Psoas muscle (tissue), 7 donors: ENCODE measurements at regions not wholly inside any gene's neighbourhood (a gene's known extent, or its start where the extent isn't known, plus 50 kb on each side); places are given as distances from the start of the nearest gene placed in this dataset.
"Not testable (repeated sequence)": the region's sequence is repeated elsewhere in the genome, so short reads cannot be mapped to it uniquely, and the experiment has no call there.

Experiments
- ATAC-seq, 4 donors: fragments of 200-7000 bp; cut with Tn5 transposase; one replicate each; pipeline ENCODE4 v1.9.1; 2020; ENCODE audit warnings: moderate library complexity in 3 of 4, mild to moderate bottlenecking in 2 of 4
- DNase-seq, 2 donors: peaks; one replicate each; pipeline ENCODE4 v3.0.0-alpha.2; 2020
- H3K27ac ChIP-seq: fragments of 200-600 bp; one replicate; pipeline ENCODE4 v1.8.0; 2022
- H3K27me3 ChIP-seq, 3 donors: fragments of 200-600 bp in 1 of 3; one replicate each; pipeline versions ENCODE4 v1.6.1 to v1.8.0; 2013 to 2022; ENCODE audit warnings: low read length in 2 of 3, mild to moderate bottlenecking in 2 of 3, moderate library complexity in 1 of 3; ENCODE audit not compliant: insufficient read depth in 3 of 3
- H3K36me3 ChIP-seq, 2 donors: fragments of 200-600 bp in 1 of 2; one replicate each; pipeline versions ENCODE4 v1.6.1 to v1.8.0; 2013 to 2022; ENCODE audit warnings: low read depth in 1 of 2, mild to moderate bottlenecking in 1 of 2, moderate library complexity in 1 of 2; ENCODE audit not compliant: insufficient read depth in 1 of 2
- H3K4me1 ChIP-seq: fragments of 200-600 bp; one replicate; pipeline ENCODE4 v1.8.0; 2022
- H3K4me3 ChIP-seq: fragments of 200-600 bp; one replicate; pipeline ENCODE4 v1.8.0; 2022; ENCODE audit warnings: mild to moderate bottlenecking
- H3K9me3 ChIP-seq: fragments of 200-600 bp; one replicate; pipeline ENCODE4 v1.8.0; 2022
- CTCF ChIP-seq: fragments of 200-600 bp; IDR thresholded peaks from one replicate; pipeline ENCODE4 v1.8.0; 2022; ENCODE audit warnings: antibody characterized with exemption
- WGBS, 3 donors: extraction: QIAGEN DNeasy Blood & Tissue Kit; methylation state at CpG; one replicate each; pipeline versions ENCODE4 v1.1.6 to v1.1.7; 2013; 5-methylcytosine and 5-hydroxymethylcytosine counted together
- intact Hi-C, 2 donors: fragments of 100-400 bp; cut with DNase I; formaldehyde crosslinking; loops; one replicate each; pipeline versions ENCODE4 v1.11.0 to v1.14.2; 2022
- donor health status: healthy with polysubstance abuse.
- donor health status: DM: no; HTN: no; CAD: no; lungs with moderate emphysema.
- donor health status: Bipolar disorder and iron deficiency.
- donor health status: healthy.
- donor health status: DM: yes; HTN: yes; CAD: no.
- donor health status: DM: no; HTN: no; CAD: no.
- donor health status: DM: yes; HTN: yes; CAD: no.

GRCh38 chr12:56862264-56862663 lies 71.9 kb downstream of the SDR9C7 start:
- 65 to 77% (median 72%) methylated on average over 2 of the region's 2 CpGs for whole genome bisulfite sequencing, 3 donors
- Histone ChIP-seq H3K4me3 (no peak overlapping the region), H3K9me3 (peaks cover 32% of the 10 kb centered on the region), H3K27me3 (no peaks in the 10 kb centered on the region), H3K4me1 (no peaks in the 10 kb centered on the region), H3K27ac (no peak overlapping the region), H3K36me3 (no peaks in the 10 kb centered on the region)
- intact Hi-C loops: no loop called here
- TF ChIP-seq CTCF: no peak
- no peak for DNase-seq
- ATAC-seq: no peak

GRCh38 chr12:56853392-56853978 lies 80.7 kb downstream of the SDR9C7 start:
- ATAC-seq, DNase-seq, H3K4me3 ChIP-seq, H3K36me3 ChIP-seq, H3K27me3 ChIP-seq, H3K27ac ChIP-seq, H3K4me1 ChIP-seq, intact Hi-C loops, H3K9me3 ChIP-seq: not testable (repeated sequence)
- WGBS, 3 donors: 80 to 85% (median 80%) methylated on average over 8 of the region's 8 CpGs

GRCh38 chr12:56851462-56851861 lies 82.7 kb downstream of the SDR9C7 start:
- DNase-seq: no peak
- peaks cover 5% of the 10 kb centered on the region for H3K9me3 ChIP-seq
- no peaks in the 10 kb centered on the region for H3K36me3 ChIP-seq
- TF ChIP-seq CTCF: no peak
- no peaks in the 10 kb centered on the region for H3K4me1 ChIP-seq
- H3K4me3 ChIP-seq: no peak overlapping the region
- no peak overlapping the region for H3K27ac ChIP-seq
- H3K27me3 ChIP-seq: peaks cover 0 to 2% (median 0%) of the 10 kb centered on the region in 3 donors
- 95 to 98% (median 97%) methylated on average over 1 of the region's 1 CpG for WGBS, 3 donors
- ATAC-seq: no peak
- intact Hi-C loops: no loop called here

- peak in 1 of 4 donors; percentile 32 for ATAC-seq
- no peak overlapping the region for H3K27ac ChIP-seq
- H3K4me1 ChIP-seq: no peaks in the 10 kb centered on the region
- TF ChIP-seq CTCF: no peak
- intact Hi-C loops: no loop called here
- WGBS, 3 donors: 49 to 66% (median 52%) methylated on average over 8 of the region's 8 CpGs
- no peak overlapping the region for H3K4me3 ChIP-seq
- H3K36me3 ChIP-seq: no peaks in the 10 kb centered on the region
- no peaks in the 10 kb centered on the region for H3K9me3 ChIP-seq
- H3K27me3 ChIP-seq: no peaks in the 10 kb centered on the region
- DNase-seq: no peak
Measured at GRCh38 chr12:56840922-56841321, 77.8 kb downstream of the HSD17B6 start.

GRCh38 chr12:56839915-56840325 lies 76.8 kb downstream of the HSD17B6 start:
- Histone ChIP-seq H3K27ac (no peak overlapping the region), H3K4me1 (no peaks in the 10 kb centered on the region), H3K9me3 (no peaks in the 10 kb centered on the region), H3K4me3 (no peak overlapping the region), H3K36me3 (no peaks in the 10 kb centered on the region), H3K27me3 (no peaks in the 10 kb centered on the region)
- TF ChIP-seq CTCF: no peak
- ATAC-seq (no peak), DNase-seq (peak in 1 of 2 donors; percentile 27)
- WGBS, 3 donors: 20 to 36% (median 28%) methylated on average over 1 of the region's 1 CpG
- intact Hi-C loops: no loop called here
